OCI-LY7 (cell line): ENCODE measurements at regions not wholly inside any gene's neighbourhood (a gene's known extent, or its start where the extent isn't known, plus 50 kb on each side); places are given as distances from the start of the nearest gene placed in this dataset.

ENCODE experiments used
- BruUV-seq: library from RNA; stranded (reverse); fragments of 400-500 nt; replicated peaks from 2 replicates; lab custom pipeline; 2021; lab: Mats Ljungman, UMichigan
- CTCF ChIA-PET: fragments of 300-600 bp; sonication (Branson Sonifier 250); formaldehyde crosslinking; loops from one replicate; lab custom pipeline; 2022; ENCODE audit warnings: antibody characterized with exemption; ENCODE audit not compliant: unreplicated experiment; lab: Charles Lee
- POLR2A ChIA-PET: fragments of 300-600 bp; sonication (Branson Sonifier 250); formaldehyde crosslinking; loops from one replicate; lab custom pipeline; 2022; ENCODE audit warnings: antibody characterized with exemption; lab: Charles Lee
- DNase-seq: peaks from one replicate; pipeline ENCODE4 v3.0.0-alpha.2; 2015; ENCODE audit warnings: low spot score
- H2AFZ ChIP-seq: fragments of 200-600 bp; sonication (generic), shearing (Covaris generic); 2 replicates; pipeline ENCODE4 v1.6.1; 2014; ENCODE audit warnings: mild to moderate bottlenecking, antibody characterized with exemption, low read length, moderate library complexity
- H3K27ac ChIP-seq: fragments of 200-600 bp; sonication (generic); 2 replicates; pipeline ENCODE4 v1.5.1; 2014; ENCODE audit warnings: mixed run types, low read depth, mild to moderate bottlenecking, moderate library complexity, low read length, inconsistent platforms; ENCODE audit not compliant: poor library complexity, severe bottlenecking
- H3K36me3 ChIP-seq: fragments of 200-600 bp; sonication (generic); 2 replicates; pipeline ENCODE4 v1.6.1; 2014; ENCODE audit warnings: mild to moderate bottlenecking, antibody characterized with exemption, low read length, moderate library complexity, mixed read lengths; ENCODE audit not compliant: insufficient read depth
- H3K4me1 ChIP-seq: fragments of 200-600 bp; sonication (generic); 2 replicates; pipeline ENCODE4 v1.5.1; 2014; ENCODE audit warnings: mild to moderate bottlenecking, low read length; ENCODE audit not compliant: insufficient read depth, poor library complexity, severe bottlenecking
- H3K4me2 ChIP-seq: fragments of 200-600 bp; sonication (generic); 2 replicates; pipeline ENCODE4 v1.6.1; 2014; ENCODE audit warnings: mild to moderate bottlenecking, low read length
- H3K4me3 ChIP-seq: fragments of 200-600 bp; sonication (generic); 2 replicates; pipeline ENCODE4 v1.5.1; 2014; ENCODE audit warnings: mild to moderate bottlenecking, low read depth, low read length; ENCODE audit not compliant: poor library complexity, severe bottlenecking
- H3K79me2 ChIP-seq: fragments of 200-600 bp; sonication (generic); 2 replicates; pipeline ENCODE4 v1.6.1; 2016; ENCODE audit warnings: low read depth, mild to moderate bottlenecking, low read length, moderate library complexity, mixed read lengths; ENCODE audit not compliant: insufficient read depth
- H3K9me2 ChIP-seq: fragments of 200-600 bp; sonication (generic); 2 replicates; pipeline ENCODE4 v1.6.1; 2016; ENCODE audit warnings: mild to moderate bottlenecking, low read length, mixed read lengths; ENCODE audit not compliant: insufficient read depth
- H3K9me3 ChIP-seq: fragments of 200-600 bp; sonication (generic); 2 replicates; pipeline ENCODE4 v1.6.1; 2014; ENCODE audit warnings: mild to moderate bottlenecking, mixed run types, low read length, mixed read lengths
- H4K20me1 ChIP-seq: fragments of 200-600 bp; sonication (generic); 2 replicates; pipeline ENCODE4 v1.6.1; 2014; ENCODE audit warnings: mild to moderate bottlenecking, antibody characterized with exemption, low read length, moderate library complexity, mixed read lengths; ENCODE audit not compliant: insufficient read depth
- CTCF ChIP-seq: fragments of 200-600 bp; sonication (generic); conservative IDR thresholded peaks from 2 replicates; pipeline ENCODE4 v1.5.1; 2014; ENCODE audit warnings: mild to moderate bottlenecking, antibody characterized with exemption, low read length, moderate library complexity, mixed read lengths
- EZH2phosphoT487 ChIP-seq: fragments of 200-600 bp; sonication (generic); IDR thresholded peaks from 2 replicates; pipeline ENCODE4 v1.6.1; 2018; ENCODE audit warnings: low read depth, borderline replicate concordance, mild to moderate bottlenecking, mixed run types, antibody characterized with exemption, low read length, moderate library complexity, mixed read lengths
- intact Hi-C: fragments of 100-400 bp; cut with micrococcal nuclease; formaldehyde crosslinking; loops from one replicate; pipeline ENCODE4 v1.10.0; 2022; ENCODE audit not compliant: unreplicated experiment

- no peak for TF ChIP-seq EZH2phosphoT487
- TF ChIP-seq CTCF, result no peak
- CTCF ChIA-PET, result no interaction called here
- no peak for DNase-seq
- Histone ChIP-seq H3K27ac (no peak overlapping the region), H3K4me1 (no peaks in the 10 kb centered on the region), H3K9me3 (no peaks in the 10 kb centered on the region), H2AFZ (no peak overlapping the region), H4K20me1 (no peaks in the 10 kb centered on the region), H3K79me2 (no peaks in the 10 kb centered on the region), H3K36me3 (no peaks in the 10 kb centered on the region), H3K4me3 (no peak overlapping the region), H3K9me2 (no peaks in the 10 kb centered on the region), H3K4me2 (no peak overlapping the region)
- POLR2A ChIA-PET, result interaction anchor here (0.6 kb wide), 1 partner anchor 946 kb away, joined by 3 read pairs; no protein-coding TSS in a partner anchor
- no TSS peak for BruUV-seq
- intact Hi-C loops, result no loop called here
Measured at GRCh38 chr16:59586331-59586730, 852.2 kb upstream of the GOT2 start.

GRCh38 chr16:59574296-59574695 lies 840.2 kb upstream of the GOT2 start:
- no peaks in the 10 kb centered on the region for H3K79me2 ChIP-seq
- CTCF ChIA-PET, result no interaction called here
- H3K27ac ChIP-seq, result no peak overlapping the region
- no peak overlapping the region for H2AFZ ChIP-seq
- H3K36me3 ChIP-seq, result no peaks in the 10 kb centered on the region
- no peaks in the 10 kb centered on the region for H3K9me3 ChIP-seq
- no peak overlapping the region for H3K4me3 ChIP-seq
- POLR2A ChIA-PET, result interaction anchor here (0.9 kb wide), 1 partner anchor 17 kb away, joined by 3 read pairs; no protein-coding TSS in a partner anchor
- H4K20me1 ChIP-seq, result no peaks in the 10 kb centered on the region
- BruUV-seq, result no TSS peak
- H3K9me2 ChIP-seq, result no peaks in the 10 kb centered on the region
- intact Hi-C loops, result no loop called here
- DNase-seq, result no peak
- no peak for TF ChIP-seq EZH2phosphoT487
- TF ChIP-seq CTCF, result no peak
- H3K4me1 ChIP-seq, result no peaks in the 10 kb centered on the region
- H3K4me2 ChIP-seq, result no peak overlapping the region

GRCh38 chr16:59573528-59574271 lies 839.6 kb upstream of the GOT2 start:
- CTCF ChIA-PET, result no interaction called here
- H3K36me3 ChIP-seq, result no peaks in the 10 kb centered on the region
- H3K9me2 ChIP-seq, result no peaks in the 10 kb centered on the region
- intact Hi-C loops, result no loop called here
- no peak overlapping the region for H3K4me3 ChIP-seq
- H3K27ac ChIP-seq, result no peak overlapping the region
- BruUV-seq, result no TSS peak
- H2AFZ ChIP-seq, result no peak overlapping the region
- TF ChIP-seq CTCF, result no peak
- no peak for TF ChIP-seq EZH2phosphoT487
- DNase-seq, result no peak
- no peaks in the 10 kb centered on the region for H3K79me2 ChIP-seq
- H3K4me2 ChIP-seq, result no peak overlapping the region
- no peaks in the 10 kb centered on the region for H3K4me1 ChIP-seq
- POLR2A ChIA-PET, result interaction anchor here (0.9 kb wide), 1 partner anchor 16 kb away, joined by 3 read pairs; no protein-coding TSS in a partner anchor
- no peaks in the 10 kb centered on the region for H4K20me1 ChIP-seq
- no peaks in the 10 kb centered on the region for H3K9me3 ChIP-seq
